ENCODE measurements at regions not wholly inside any gene's neighbourhood (a gene's known extent, or its start where the extent isn't known, plus 50 kb on each side); places are given as distances from the start of the nearest gene placed in this dataset.

- no peak for DNase-seq (ENCODE audit: low read depth in 2 of 2)
These were observed 127.7 kb upstream of the SLC14A2 start for GRCh38 chr18:45487581-45487980.

DNA sequence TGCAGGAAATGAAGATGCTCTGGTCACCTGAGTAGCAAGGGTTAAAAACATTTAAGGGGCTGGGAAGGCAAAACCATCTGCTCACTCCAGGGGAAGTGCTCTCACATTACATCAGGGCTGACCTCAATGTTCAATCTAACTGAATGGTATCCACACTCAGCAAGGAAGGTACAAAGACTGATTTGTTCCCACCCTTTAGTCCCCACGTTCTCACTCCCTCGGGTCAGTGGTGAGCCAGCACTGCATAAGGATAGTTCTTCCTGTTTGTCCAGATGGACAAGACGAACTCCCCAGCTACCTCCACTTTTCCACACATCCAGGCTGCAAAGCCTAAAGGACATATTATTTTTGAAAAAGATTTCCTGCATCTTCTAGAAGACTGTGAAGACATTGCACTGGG is 126.6 kb upstream of the SLC14A2 start:
- DNase-seq (ENCODE audit: low read depth in 2 of 2), result no peak

DNA sequence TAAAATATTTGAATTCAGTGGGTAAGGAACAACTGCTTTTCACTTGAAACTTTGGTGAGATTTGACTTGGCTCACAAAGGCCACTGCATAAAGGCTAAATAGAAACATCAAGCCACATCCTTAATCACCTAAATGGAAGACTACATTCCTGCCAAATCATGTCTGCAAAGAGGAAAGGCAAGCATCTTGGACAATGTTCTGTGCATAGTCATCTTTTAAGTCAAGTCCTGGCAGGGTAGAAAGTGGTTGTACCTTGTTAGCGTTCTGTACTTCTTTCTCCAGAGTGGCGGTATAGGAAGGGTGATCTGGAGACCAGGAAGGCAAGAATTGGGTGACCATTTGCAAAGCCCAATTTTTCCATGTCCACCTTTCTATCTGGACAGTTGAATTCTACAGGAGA is 121.4 kb upstream of the SLC14A2 start:
- DNase-seq (ENCODE audit: low read depth in 2 of 2), result no peak

- no peak for DNase-seq (ENCODE audit: low read depth in 2 of 2)
These were observed 120.5 kb upstream of the SLC14A2 start for GRCh38 chr18:45494811-45495210.

DNA sequence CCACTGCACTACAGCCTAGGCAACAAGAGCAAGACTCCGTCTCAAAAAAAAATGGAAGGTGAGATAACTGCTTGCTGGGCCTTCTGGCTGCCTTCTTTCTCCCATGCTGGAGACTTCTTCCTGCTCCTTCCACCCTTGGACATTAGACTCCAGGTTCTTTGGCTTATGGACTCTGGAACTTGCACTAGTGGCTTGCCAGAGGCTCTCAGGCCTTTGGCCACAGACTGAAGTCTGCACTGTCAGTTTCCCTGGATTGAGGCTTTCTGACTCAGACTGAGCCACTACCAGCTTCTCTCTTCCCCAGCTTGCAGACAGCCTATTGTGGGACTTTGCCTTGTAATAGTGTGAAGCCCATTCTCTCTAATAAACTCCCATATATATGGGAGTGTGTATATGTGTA is 118.5 kb upstream of the SLC14A2 start:
- no peak for DNase-seq (ENCODE audit: low read depth in 2 of 2)

- DNase-seq (ENCODE audit: low read depth in 2 of 2), result no peak
These were observed 117.5 kb upstream of the SLC14A2 start for GRCh38 chr18:45497595-45498286.

DNA sequence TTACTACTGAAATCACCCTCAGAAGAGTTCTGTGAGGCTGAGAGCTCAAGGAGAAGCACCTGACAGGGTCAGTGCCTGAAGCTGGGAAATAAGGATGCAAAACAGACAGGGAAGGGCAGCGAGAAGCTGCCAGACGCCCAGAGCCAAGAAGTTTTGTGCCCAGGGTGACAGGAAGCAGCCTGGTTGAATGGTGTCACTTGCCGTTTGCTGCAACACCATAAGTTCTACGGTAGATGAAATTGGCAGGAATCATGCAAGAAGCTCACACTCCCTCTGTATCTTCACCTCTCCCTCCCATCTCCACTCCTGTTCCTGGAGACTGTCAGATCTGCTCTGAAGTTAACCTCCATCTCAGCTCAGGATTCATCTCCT is 117.0 kb upstream of the SLC14A2 start:
- DNase-seq (ENCODE audit: low read depth in 2 of 2), result no peak

- DNase-seq (ENCODE audit: low read depth in 2 of 2), result no peak
These were observed 111.3 kb upstream of the SLC14A2 start for GRCh38 chr18:45503990-45504389.

DNA sequence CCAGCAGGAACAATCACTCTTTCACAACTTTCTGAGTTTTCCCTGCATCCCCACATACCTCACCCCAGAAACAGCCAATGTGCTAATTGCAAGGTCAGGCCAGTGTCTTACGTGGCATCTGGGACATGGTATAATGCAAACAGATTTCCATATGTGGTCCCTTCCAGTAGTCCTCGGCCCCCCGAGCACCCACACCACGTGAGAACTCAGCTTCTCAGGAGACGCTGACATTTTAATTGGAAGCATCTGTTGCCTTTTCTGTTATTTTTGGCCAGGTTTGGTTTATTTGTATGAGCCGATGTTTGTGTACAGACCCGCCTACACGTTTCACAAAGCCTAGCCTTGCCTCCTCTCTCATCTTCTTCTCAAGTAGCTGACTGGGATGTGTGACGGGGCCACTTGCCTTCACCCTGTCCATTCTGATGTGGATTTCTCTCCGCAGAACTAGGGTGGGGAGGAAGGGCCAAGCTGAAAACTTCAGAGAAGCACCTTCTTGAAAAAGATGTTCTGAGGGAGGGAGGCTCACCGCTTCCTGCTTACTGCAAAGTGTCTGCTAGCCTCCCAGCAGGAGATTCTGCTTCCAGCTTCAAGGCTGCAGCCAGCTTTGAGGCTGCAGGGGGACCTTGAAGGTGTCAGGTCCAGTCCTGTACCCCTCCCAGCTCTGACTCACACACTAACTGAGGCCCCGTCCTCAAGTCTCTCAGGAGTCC is 109.6 kb upstream of the SLC14A2 start:
- no peak for DNase-seq (ENCODE audit: low read depth in 2 of 2)

GRCh38 chr18:45506951-45507350 is 108.3 kb upstream of the SLC14A2 start:
- no peak for DNase-seq (ENCODE audit: low read depth in 2 of 2)

- no peak for DNase-seq (ENCODE audit: low read depth in 2 of 2)
These were observed 105.7 kb upstream of the SLC14A2 start for GRCh38 chr18:45509535-45509934.

GRCh38 chr18:45510656-45511055 is 104.6 kb upstream of the SLC14A2 start:
- DNase-seq (ENCODE audit: low read depth in 2 of 2), result no peak

GRCh38 chr18:45512363-45512953 is 102.8 kb upstream of the SLC14A2 start:
- DNase-seq (ENCODE audit: low read depth in 2 of 2), result no peak

DNA sequence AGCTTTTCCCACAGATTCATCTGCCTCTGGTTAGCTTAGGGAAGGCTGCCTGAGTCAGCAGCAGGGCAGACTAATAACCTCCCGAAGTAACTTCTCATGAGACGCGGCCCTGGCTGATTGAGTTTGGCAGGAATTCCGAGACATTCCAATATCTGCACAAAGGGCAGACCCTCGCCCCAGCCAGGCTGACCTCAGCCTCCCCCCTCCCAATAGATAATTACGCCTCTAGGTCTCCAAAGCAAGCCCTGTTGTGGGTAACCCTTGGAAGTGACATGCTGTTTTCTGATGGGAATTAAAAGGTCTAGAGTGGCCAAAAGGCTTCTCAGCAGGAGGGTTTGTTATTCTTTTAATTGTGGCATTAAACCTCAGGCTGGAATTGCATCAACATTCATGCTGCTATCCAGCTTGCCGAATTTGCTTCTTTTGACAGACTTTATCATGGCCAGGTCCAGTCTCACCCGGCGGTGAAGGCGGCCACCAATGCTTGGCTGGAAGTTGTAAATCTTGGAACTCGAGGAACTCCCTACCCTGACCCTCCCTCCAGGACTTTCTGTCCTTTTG is 98.0 kb upstream of the SLC14A2 start:
- DNase-seq (ENCODE audit: low read depth in 2 of 2), result no peak

DNA sequence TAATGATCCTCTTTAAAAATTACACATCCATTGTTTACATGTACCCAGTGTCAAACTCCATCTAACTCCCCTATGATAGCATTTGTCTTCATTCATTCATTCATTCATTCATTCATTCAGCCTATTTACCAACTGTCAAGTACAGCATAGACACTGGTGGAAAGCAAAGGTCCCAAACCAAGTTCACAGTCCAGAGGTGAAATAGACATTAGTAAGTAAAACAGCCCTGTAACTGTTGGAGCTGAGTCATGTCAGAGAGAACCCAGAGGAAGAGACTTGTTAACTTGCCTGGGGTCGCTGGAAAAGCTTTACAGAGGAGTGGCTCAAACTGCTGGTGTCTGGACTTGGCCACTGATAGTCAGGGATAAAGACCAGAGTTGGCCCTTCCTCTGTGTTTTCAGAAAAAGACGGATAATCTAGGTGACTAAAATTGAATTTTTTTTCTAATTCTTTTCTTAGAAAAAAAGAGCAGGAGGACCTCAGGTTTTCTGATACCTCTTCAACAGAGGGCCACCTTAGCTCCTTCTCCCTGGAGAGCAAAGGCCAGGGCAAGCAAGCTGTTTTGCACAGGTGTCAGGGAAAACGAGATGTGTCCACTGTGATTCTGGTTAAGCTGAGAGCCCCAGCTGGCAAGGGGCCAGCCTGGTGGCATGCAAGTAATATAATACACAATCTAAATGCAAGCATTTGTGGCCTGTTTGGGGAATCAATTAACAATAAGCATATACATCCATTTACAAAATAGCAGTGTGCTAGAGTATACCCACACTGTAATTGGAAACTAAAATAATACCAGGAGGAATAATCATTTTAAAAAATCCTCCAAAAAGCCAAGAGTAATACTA is 96.7 kb upstream of the SLC14A2 start:
- no peak for DNase-seq (ENCODE audit: low read depth in 2 of 2)

GRCh38 chr18:45519411-45520280 is 95.6 kb upstream of the SLC14A2 start:
- DNase-seq (ENCODE audit: low read depth in 2 of 2), result no peak

DNA sequence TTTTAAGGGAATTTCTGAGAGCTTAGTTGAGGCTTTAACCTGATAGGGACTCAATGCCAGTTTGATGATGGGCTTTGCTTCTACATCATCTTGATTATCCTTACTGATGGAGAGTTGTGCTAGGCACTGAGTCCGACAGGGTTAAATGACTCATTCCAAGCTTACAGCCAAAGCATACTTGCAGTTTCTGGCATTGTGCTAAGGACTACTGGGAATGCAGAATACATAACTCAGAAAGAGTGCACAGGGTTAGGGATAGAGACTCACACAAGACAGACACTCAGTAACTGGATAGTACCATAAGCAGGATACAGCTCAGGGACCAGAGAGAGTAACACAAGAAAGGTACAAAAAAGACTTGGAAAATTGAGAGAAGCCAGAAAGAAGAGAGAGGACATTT is 94.1 kb upstream of the SLC14A2 start:
- no peak for DNase-seq (ENCODE audit: low read depth in 2 of 2)

DNA sequence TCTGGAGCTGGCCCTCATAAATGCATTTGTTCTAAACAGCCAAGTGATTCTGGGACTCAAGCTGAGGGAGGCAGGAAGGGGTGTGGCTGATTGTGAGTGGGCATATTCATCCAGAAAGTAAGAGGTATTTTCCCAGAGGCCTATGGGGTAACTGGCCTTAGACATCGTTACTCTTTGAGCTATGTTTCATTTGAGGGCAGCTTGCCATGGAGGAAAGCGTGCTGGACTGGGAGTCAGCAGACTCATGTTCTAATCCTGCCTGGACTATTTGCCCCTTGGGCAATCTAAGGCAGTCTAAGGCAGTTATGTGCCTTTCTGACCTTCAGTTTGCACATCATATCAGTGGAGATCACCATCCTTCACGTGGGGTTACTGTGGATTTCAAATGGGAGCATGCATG is 93.5 kb upstream of the SLC14A2 start:
- DNase-seq (ENCODE audit: low read depth in 2 of 2), result no peak

- no peak for DNase-seq (ENCODE audit: low read depth in 2 of 2)
These were observed 92.9 kb upstream of the SLC14A2 start for GRCh38 chr18:45522371-45522770.

GRCh38 chr18:45525301-45525700 is 90.0 kb upstream of the SLC14A2 start:
- no peak for DNase-seq (ENCODE audit: low read depth in 2 of 2)

Data from stimulated activated CD8-positive, alpha-beta memory T cell treated with anti-CD3 and anti-CD28 coated beads, Interleukin-2, amount 100 ng/mL, for 48 hours (primary cell).